Esophagus squamous epithelium (tissue), 4 donors: ENCODE measurements at regions not wholly inside any gene's neighbourhood (a gene's known extent, or its start where the extent isn't known, plus 50 kb on each side); places are given as distances from the start of the nearest gene placed in this dataset.

Experiments used
- CTCF ChIP-seq, 6 experiments: fragments of 450-650 bp in 4 of 6; fragments of 200-600 bp in 2 of 6; sonication (generic) in 2 of 6; IDR thresholded peaks; one replicate each; pipeline ENCODE4 v1.5.1; 2016 to 2019; ENCODE audit warnings: antibody characterized with exemption in 6 of 6, mild to moderate bottlenecking in 4 of 6, moderate library complexity in 4 of 6
- POLR2A ChIP-seq, 4 donors: fragments of 450-650 bp; IDR thresholded peaks; one replicate each; pipeline ENCODE4 v1.6.1; 2017; ENCODE audit warnings: antibody characterized with exemption in 4 of 4, mild to moderate bottlenecking in 4 of 4, moderate library complexity in 3 of 4

- TF ChIP-seq CTCF (IDR thresholded peaks at IDR 0.05): no peak
- no peak for TF ChIP-seq POLR2A (IDR thresholded peaks at IDR 0.05)
Measured at GRCh38 chr9:116008278-116008677, 145.3 kb upstream of the PAPPA start.
